Suprapubic skin (tissue), 4 donors: ENCODE measurements at regions not wholly inside any gene's neighbourhood (a gene's known extent, or its start where the extent isn't known, plus 50 kb on each side); places are given as distances from the start of the nearest gene placed in this dataset.

Source experiments
- DNase-seq, 2 donors: peaks; one replicate each; pipeline ENCODE4 v3.0.0-alpha.2; 2019; ENCODE audit warnings: low spot score in 2 of 2
- H3K27ac ChIP-seq: fragments of 200-600 bp; sonication (generic); one replicate; pipeline ENCODE4 v1.5.1; 2019
- H3K27me3 ChIP-seq: fragments of 200-600 bp; sonication (generic); one replicate; pipeline ENCODE4 v1.5.1; 2019
- H3K36me3 ChIP-seq: fragments of 200-600 bp; sonication (generic); one replicate; pipeline ENCODE4 v1.5.1; 2019
- H3K4me1 ChIP-seq: fragments of 200-600 bp; sonication (generic); one replicate; pipeline ENCODE4 v1.5.1; 2019
- H3K4me3 ChIP-seq: fragments of 200-600 bp; sonication (generic); one replicate; pipeline ENCODE4 v1.5.1; 2019; ENCODE audit warnings: mild to moderate bottlenecking
- H3K9me3 ChIP-seq: fragments of 200-600 bp; sonication (generic); one replicate; pipeline ENCODE4 v1.5.1; 2019
- EP300 ChIP-seq: sonication (generic); formaldehyde crosslinking; IDR thresholded peaks from one replicate; pipeline ENCODE4 v1.6.1; 2017; ENCODE audit warnings: antibody characterized with exemption
- POLR2A ChIP-seq, 2 donors: fragments of 450-650 bp; IDR thresholded peaks; one replicate each; pipeline ENCODE4 v1.6.1; 2017; ENCODE audit warnings: antibody characterized with exemption in 2 of 2, mild to moderate bottlenecking in 2 of 2, moderate library complexity in 2 of 2
- POLR2AphosphoS5 ChIP-seq, 3 donors: sonication (generic); formaldehyde crosslinking; IDR thresholded peaks; one replicate each; pipeline ENCODE4 v1.6.1; 2017; ENCODE audit warnings: antibody characterized with exemption in 3 of 3
- WGBS: methylation state at CpG from one replicate; pipeline ENCODE4 v1.1.5; 2018; 5-methylcytosine and 5-hydroxymethylcytosine counted together
- TF ChIP-seq, protein P1 (sequence below), 2 donors: fragments of 200-600 bp in 1 of 2; fragments of 450-650 bp in 1 of 2; sonication (generic) in 1 of 2; IDR thresholded peaks; one replicate each; pipeline ENCODE4 v1.5.1; 2016 to 2019; ENCODE audit warnings: antibody characterized with exemption in 2 of 2, mild to moderate bottlenecking in 1 of 2, moderate library complexity in 1 of 2

DNA sequence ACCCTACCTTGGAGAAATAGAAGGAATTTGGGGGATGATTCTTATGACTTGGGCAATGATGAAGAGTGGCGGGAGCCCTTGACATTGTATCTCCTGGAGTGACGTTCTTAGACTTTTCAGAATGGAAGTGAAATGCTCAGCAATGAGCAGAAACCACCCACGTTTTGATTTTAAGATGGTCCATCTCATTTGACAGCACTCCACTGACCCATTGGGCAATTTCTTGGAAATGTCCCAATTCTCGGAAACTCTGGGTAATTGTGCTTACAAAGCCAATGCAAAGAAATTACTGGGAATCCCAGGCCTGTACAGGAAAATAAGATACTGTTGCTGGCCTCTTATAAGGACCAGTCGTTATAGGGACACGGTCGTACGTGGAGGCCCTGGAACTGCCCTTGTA lies 170.0 kb upstream of the COPS8 start:
- no peaks in the 10 kb centered on the region for H3K27me3 ChIP-seq
- TF ChIP-seq, protein P1, sequence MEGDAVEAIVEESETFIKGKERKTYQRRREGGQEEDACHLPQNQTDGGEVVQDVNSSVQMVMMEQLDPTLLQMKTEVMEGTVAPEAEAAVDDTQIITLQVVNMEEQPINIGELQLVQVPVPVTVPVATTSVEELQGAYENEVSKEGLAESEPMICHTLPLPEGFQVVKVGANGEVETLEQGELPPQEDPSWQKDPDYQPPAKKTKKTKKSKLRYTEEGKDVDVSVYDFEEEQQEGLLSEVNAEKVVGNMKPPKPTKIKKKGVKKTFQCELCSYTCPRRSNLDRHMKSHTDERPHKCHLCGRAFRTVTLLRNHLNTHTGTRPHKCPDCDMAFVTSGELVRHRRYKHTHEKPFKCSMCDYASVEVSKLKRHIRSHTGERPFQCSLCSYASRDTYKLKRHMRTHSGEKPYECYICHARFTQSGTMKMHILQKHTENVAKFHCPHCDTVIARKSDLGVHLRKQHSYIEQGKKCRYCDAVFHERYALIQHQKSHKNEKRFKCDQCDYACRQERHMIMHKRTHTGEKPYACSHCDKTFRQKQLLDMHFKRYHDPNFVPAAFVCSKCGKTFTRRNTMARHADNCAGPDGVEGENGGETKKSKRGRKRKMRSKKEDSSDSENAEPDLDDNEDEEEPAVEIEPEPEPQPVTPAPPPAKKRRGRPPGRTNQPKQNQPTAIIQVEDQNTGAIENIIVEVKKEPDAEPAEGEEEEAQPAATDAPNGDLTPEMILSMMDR (IDR thresholded peaks at IDR 0.05), result no peak
- TF ChIP-seq POLR2AphosphoS5 (IDR thresholded peaks at IDR 0.05) (no peak), EP300 (no peak), POLR2A (IDR thresholded peaks at IDR 0.05) (no peak)
- H3K27ac ChIP-seq, result no peak overlapping the region
- no peaks in the 10 kb centered on the region for H3K36me3 ChIP-seq
- H3K4me3 ChIP-seq, result no peak overlapping the region
- DNase-seq, result no peak
- H3K4me1 ChIP-seq, result no peaks in the 10 kb centered on the region
- WGBS, result 88% methylated on average over 8 of the region's 8 CpGs
- H3K9me3 ChIP-seq, result no peaks in the 10 kb centered on the region

DNA sequence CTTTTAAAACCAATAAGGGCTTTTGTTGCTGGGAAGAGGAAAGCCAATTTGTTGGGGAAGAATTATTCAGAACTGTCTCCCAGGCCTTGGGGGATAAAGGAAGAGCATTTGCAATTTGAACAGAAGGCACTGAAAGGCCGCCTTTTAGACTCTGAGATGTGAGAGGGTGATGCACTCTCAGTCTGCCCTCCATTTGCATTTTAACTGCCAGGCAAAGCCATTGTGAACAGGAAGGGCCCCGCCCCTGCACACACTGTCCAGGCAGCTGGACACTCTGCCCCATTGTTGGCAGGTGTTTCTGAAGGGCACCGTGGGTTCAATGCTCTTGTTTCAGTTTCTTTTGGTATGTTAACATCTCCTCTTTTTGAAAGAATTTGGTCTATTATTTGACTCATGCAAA lies 169.5 kb upstream of the COPS8 start:
- Histone ChIP-seq H3K27me3 (no peaks in the 10 kb centered on the region), H3K36me3 (no peaks in the 10 kb centered on the region), H3K4me1 (no peaks in the 10 kb centered on the region), H3K27ac (no peak overlapping the region), H3K9me3 (no peaks in the 10 kb centered on the region), H3K4me3 (no peak overlapping the region)
- WGBS, result 87% methylated on average over 3 of the region's 3 CpGs
- no peak for TF ChIP-seq EP300
- TF ChIP-seq POLR2A (IDR thresholded peaks at IDR 0.05), result no peak
- TF ChIP-seq POLR2AphosphoS5 (IDR thresholded peaks at IDR 0.05), result no peak
- TF ChIP-seq, protein P1 (IDR thresholded peaks at IDR 0.05), result no peak
- no peak for DNase-seq

DNA sequence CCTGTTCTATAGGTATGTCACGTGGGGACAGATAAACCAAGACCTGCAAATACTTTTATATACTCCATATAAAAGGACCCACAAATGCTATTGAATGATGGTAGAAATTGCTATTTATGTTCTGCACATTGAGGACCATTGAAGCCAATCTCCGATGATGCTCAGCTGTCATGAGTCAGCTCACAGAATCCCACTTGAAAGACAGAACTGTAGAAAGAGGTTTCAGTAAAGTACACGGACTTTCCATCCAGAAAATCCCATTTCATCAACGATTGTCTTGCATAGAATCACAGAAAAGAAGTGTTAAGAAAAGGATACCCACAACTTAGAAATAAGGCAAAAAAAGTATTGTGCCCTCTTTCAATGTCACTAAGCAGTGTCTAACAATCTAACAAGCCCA lies 169.0 kb upstream of the COPS8 start:
- H3K36me3 ChIP-seq, result no peaks in the 10 kb centered on the region
- TF ChIP-seq, protein P1 (IDR thresholded peaks at IDR 0.05), result no peak
- WGBS, result 88% methylated on average over 4 of the region's 4 CpGs
- no peak overlapping the region for H3K4me3 ChIP-seq
- no peaks in the 10 kb centered on the region for H3K27me3 ChIP-seq
- no peak for DNase-seq
- H3K4me1 ChIP-seq, result no peaks in the 10 kb centered on the region
- H3K9me3 ChIP-seq, result no peaks in the 10 kb centered on the region
- no peak overlapping the region for H3K27ac ChIP-seq

- WGBS, result 89% methylated on average over 3 of the region's 3 CpGs
- Histone ChIP-seq H3K4me3 (no peak overlapping the region), H3K9me3 (no peaks in the 10 kb centered on the region), H3K27ac (no peak overlapping the region), H3K36me3 (no peaks in the 10 kb centered on the region), H3K4me1 (no peaks in the 10 kb centered on the region), H3K27me3 (no peaks in the 10 kb centered on the region)
- TF ChIP-seq, protein P1 (IDR thresholded peaks at IDR 0.05), result no peak
- no peak for TF ChIP-seq POLR2AphosphoS5 (IDR thresholded peaks at IDR 0.05)
- no peak for TF ChIP-seq POLR2A (IDR thresholded peaks at IDR 0.05)
- TF ChIP-seq EP300, result no peak
- no peak for DNase-seq
Measured at GRCh38 chr2:236917164-236917563, 168.5 kb upstream of the COPS8 start.

DNA sequence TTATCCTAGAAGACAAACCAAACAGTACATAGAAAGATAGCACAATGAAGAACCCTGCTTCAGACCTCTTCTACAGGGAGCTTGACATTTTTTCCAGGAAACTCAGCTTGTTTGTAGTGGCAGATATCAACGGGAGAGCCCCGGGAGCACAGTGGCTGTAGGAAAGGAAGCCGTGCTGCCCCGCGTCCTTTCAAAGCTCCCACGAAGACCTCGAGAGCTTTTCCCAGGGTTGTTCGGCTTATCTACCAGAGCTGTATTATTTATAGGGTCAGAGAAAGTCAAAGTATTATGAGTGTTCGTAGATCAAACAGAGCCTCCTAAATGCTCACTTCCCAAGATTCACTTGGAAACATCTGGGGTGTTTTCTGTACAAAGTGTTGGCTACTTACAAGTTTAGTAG lies 167.1 kb upstream of the COPS8 start:
- Histone ChIP-seq H3K9me3 (no peaks in the 10 kb centered on the region), H3K27ac (no peak overlapping the region), H3K4me3 (no peak overlapping the region), H3K27me3 (no peaks in the 10 kb centered on the region), H3K4me1 (no peaks in the 10 kb centered on the region), H3K36me3 (no peaks in the 10 kb centered on the region)
- TF ChIP-seq, protein P1 (IDR thresholded peaks at IDR 0.05), result no peak
- TF ChIP-seq POLR2AphosphoS5 (IDR thresholded peaks at IDR 0.05) (no peak), POLR2A (IDR thresholded peaks at IDR 0.05) (no peak), EP300 (no peak)
- WGBS, result 79% methylated on average over 9 of the region's 9 CpGs
- no peak for DNase-seq
